ENCODE measurements at regions not wholly inside any gene's neighbourhood (a gene's known extent, or its start where the extent isn't known, plus 50 kb on each side); places are given as distances from the start of the nearest gene placed in this dataset.
A peak's percentile ranks its signal among the peaks of the same experiment; 100 is the strongest.

DNA sequence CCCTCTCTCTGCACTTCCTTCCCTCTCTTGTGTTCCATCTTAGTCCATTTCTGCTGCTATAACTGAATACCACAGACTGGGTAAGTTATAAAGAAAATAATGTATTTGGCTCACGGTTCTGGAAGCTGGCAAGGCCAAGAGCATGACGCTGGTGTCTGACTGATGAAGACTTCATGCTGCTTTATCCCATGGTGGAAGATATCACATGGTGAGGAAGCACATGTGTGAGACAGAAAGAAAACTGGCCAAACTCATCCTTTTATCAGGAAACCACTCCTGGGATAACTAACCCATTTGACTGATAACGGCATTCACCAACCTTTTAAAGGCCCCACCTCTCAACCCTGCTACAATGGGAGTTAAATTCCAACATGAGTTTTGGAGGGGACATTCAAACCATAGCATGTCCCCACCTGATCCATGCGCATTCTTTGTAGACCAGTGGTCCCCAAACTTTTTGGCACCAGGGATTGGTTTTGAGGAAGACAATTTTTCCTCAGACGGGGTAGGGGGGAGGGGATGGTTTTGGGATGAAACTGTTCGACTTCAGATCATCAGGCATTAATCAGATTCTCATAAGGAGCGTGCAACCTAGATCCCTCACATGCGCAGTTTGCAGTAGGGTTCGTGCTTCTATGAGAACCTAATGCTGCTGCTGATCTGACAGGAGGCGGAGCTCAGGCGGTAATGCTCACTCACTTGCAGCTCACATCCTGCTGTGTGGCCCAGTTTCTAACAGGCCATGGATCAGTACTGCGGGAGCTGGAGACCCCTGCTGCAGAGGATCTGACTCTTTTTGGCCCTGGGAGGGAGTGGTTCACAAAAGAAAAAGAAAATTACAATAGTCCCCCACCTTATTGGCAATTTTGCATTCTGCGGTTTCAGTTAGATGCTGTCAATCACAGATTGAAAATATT is 61.6 kb upstream of the SMOX start:
- Histone ChIP-seq H3K27ac (ENCODE audit: insufficient read depth, low read length) (no peak overlapping the region), H3K36me3 (ENCODE audit: control insufficient read depth, insufficient read depth, low read length) (no peaks in the 10 kb centered on the region), H3K79me2 (ENCODE audit: control insufficient read depth, insufficient read depth, low read length) (no peaks in the 10 kb centered on the region), H2AFZ (ENCODE audit: low read length) (no peak overlapping the region), H3K4me3 (replicated peaks in 1 of 4; ENCODE audit: control extremely low read depth in 1 of 4, insufficient read depth in 1 of 4, low read depth in 3 of 4, low read length in 4 of 4) (no peak overlapping the region), H4K20me1 (ENCODE audit: control insufficient read depth, extremely low read depth, insufficient read depth, low read length) (no peaks in the 10 kb centered on the region), H3K27me3 (ENCODE audit: control insufficient read depth, insufficient read depth, low read length) (no peaks in the 10 kb centered on the region), H3K9me3 (ENCODE audit: control insufficient read depth, insufficient read depth, low read depth, low read length) (no peaks in the 10 kb centered on the region), H3K4me1 (ENCODE audit: control insufficient read depth, extremely low read depth, insufficient read depth, low read length) (peaks cover 37% of the 10 kb centered on the region), H3K9ac (ENCODE audit: insufficient read depth, low read length) (no peak overlapping the region), H3K4me2 (ENCODE audit: extremely low read depth, insufficient read depth, low read length) (no peak overlapping the region)
- DNase-seq (ENCODE audit: low read depth in 2 of 2) = no peak
- no peak for TF ChIP-seq EZH2 (IDR thresholded peaks at IDR 0.05; ENCODE audit: low read length, missing control alignments)
- TF ChIP-seq, protein P1, sequence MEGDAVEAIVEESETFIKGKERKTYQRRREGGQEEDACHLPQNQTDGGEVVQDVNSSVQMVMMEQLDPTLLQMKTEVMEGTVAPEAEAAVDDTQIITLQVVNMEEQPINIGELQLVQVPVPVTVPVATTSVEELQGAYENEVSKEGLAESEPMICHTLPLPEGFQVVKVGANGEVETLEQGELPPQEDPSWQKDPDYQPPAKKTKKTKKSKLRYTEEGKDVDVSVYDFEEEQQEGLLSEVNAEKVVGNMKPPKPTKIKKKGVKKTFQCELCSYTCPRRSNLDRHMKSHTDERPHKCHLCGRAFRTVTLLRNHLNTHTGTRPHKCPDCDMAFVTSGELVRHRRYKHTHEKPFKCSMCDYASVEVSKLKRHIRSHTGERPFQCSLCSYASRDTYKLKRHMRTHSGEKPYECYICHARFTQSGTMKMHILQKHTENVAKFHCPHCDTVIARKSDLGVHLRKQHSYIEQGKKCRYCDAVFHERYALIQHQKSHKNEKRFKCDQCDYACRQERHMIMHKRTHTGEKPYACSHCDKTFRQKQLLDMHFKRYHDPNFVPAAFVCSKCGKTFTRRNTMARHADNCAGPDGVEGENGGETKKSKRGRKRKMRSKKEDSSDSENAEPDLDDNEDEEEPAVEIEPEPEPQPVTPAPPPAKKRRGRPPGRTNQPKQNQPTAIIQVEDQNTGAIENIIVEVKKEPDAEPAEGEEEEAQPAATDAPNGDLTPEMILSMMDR (conservative IDR thresholded peaks at IDR 0.05 in 1 of 2, IDR thresholded peaks at IDR 0.05 in 1 of 2; ENCODE audit: low read depth in 1 of 2, low read length in 2 of 2) = no peak

DNA sequence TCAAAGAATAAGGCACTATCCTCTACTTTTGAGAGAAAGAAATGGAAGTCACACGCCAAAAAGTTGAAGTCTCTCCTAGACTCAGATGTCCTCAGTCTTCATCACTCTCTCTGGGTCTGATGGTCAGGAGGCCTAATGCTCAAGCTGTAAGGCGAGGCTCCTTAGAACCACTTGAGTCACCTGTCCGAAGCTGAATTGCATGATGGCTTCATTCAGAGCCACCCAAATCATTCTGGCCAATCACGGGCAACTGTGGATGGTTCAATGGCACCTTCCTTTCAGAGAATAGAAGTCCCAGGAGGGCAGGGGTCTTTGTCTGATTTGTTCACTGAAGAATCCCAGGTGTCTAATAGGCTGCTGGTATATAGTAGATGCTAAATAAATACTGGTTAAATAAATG is 63.9 kb upstream of the SMOX start:
- DNase-seq (ENCODE audit: low read depth in 2 of 2) = no peak
- Histone ChIP-seq H3K9me3 (ENCODE audit: control insufficient read depth, insufficient read depth, low read depth, low read length) (no peaks in the 10 kb centered on the region), H4K20me1 (ENCODE audit: control insufficient read depth, extremely low read depth, insufficient read depth, low read length) (no peaks in the 10 kb centered on the region), H3K36me3 (ENCODE audit: control insufficient read depth, insufficient read depth, low read length) (no peaks in the 10 kb centered on the region), H3K79me2 (ENCODE audit: control insufficient read depth, insufficient read depth, low read length) (no peaks in the 10 kb centered on the region), H3K4me2 (ENCODE audit: extremely low read depth, insufficient read depth, low read length) (no peak overlapping the region), H3K4me3 (replicated peaks in 1 of 4; ENCODE audit: control extremely low read depth in 1 of 4, insufficient read depth in 1 of 4, low read depth in 3 of 4, low read length in 4 of 4) (no peak overlapping the region), H3K4me1 (ENCODE audit: control insufficient read depth, extremely low read depth, insufficient read depth, low read length) (peaks cover 21% of the 10 kb centered on the region), H3K27me3 (ENCODE audit: control insufficient read depth, insufficient read depth, low read length) (no peaks in the 10 kb centered on the region), H2AFZ (ENCODE audit: low read length) (no peak overlapping the region), H3K27ac (ENCODE audit: insufficient read depth, low read length) (no peak overlapping the region), H3K9ac (ENCODE audit: insufficient read depth, low read length) (no peak overlapping the region)
- TF ChIP-seq EZH2 (IDR thresholded peaks at IDR 0.05; ENCODE audit: low read length, missing control alignments) = no peak
- TF ChIP-seq, protein P1 (conservative IDR thresholded peaks at IDR 0.05 in 1 of 2, IDR thresholded peaks at IDR 0.05 in 1 of 2; ENCODE audit: low read depth in 1 of 2, low read length in 2 of 2) = no peak

DNA sequence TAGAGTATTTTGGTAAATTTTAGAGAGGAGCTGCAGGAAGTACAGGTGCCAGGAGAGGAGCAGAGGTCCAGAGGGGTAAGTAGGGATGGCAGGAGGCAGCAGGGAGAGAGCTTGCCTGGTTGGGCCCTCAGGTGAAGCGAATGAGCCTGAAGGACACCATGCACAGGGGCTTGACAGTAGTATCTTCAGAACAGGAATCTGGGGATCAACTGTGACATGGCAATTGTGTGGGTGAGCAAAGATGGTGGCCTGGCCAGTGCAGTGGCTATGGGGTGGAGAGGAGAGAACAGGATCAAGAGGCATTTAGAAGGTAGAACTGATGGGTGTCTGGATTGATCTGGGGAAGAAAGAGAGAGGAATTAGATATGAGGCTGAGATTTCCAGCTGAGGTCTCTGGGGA is 64.5 kb upstream of the SMOX start:
- H3K4me1 ChIP-seq (ENCODE audit: control insufficient read depth, extremely low read depth, insufficient read depth, low read length) = peaks cover 21% of the 10 kb centered on the region
- peak overlapping the region; percentile 69 for H3K27ac ChIP-seq (ENCODE audit: insufficient read depth, low read length)
- no peak overlapping the region for H2AFZ ChIP-seq (ENCODE audit: low read length)
- H3K4me2 ChIP-seq (ENCODE audit: extremely low read depth, insufficient read depth, low read length) = no peak overlapping the region
- TF ChIP-seq, protein P1 (conservative IDR thresholded peaks at IDR 0.05 in 1 of 2, IDR thresholded peaks at IDR 0.05 in 1 of 2; ENCODE audit: low read depth in 1 of 2, low read length in 2 of 2) = no peak
- no peak for TF ChIP-seq EZH2 (IDR thresholded peaks at IDR 0.05; ENCODE audit: low read length, missing control alignments)
- H3K79me2 ChIP-seq (ENCODE audit: control insufficient read depth, insufficient read depth, low read length) = no peaks in the 10 kb centered on the region
- H4K20me1 ChIP-seq (ENCODE audit: control insufficient read depth, extremely low read depth, insufficient read depth, low read length) = no peaks in the 10 kb centered on the region
- H3K36me3 ChIP-seq (ENCODE audit: control insufficient read depth, insufficient read depth, low read length) = no peaks in the 10 kb centered on the region
- H3K9me3 ChIP-seq (ENCODE audit: control insufficient read depth, insufficient read depth, low read depth, low read length) = no peaks in the 10 kb centered on the region
- DNase-seq (ENCODE audit: low read depth in 2 of 2) = no peak
- no peak overlapping the region for H3K9ac ChIP-seq (ENCODE audit: insufficient read depth, low read length)
- no peaks in the 10 kb centered on the region for H3K27me3 ChIP-seq (ENCODE audit: control insufficient read depth, insufficient read depth, low read length)
- H3K4me3 ChIP-seq (replicated peaks in 1 of 4; ENCODE audit: control extremely low read depth in 1 of 4, insufficient read depth in 1 of 4, low read depth in 3 of 4, low read length in 4 of 4) = no peak overlapping the region
